Memory B cell (primary cell): ENCODE measurements at regions not wholly inside any gene's neighbourhood (a gene's known extent, or its start where the extent isn't known, plus 50 kb on each side); places are given as distances from the start of the nearest gene placed in this dataset.

ENCODE experiments used
- ATAC-seq: fragments of 150-1000 bp; cut with Tn5 transposase; 2 replicates; pipeline ENCODE4 v1.10.0; 2021; ENCODE audit warnings: low read depth, mild to moderate bottlenecking, moderate library complexity
- DNase-seq, 2 donors: peaks; one replicate each; pipeline ENCODE4 v3.0.0; 2022; ENCODE audit warnings: low spot score in 2 of 2
- H3K27ac Mint-ChIP-seq: one replicate; pipeline ENCODE4 v1.8.0; 2022; ENCODE audit warnings: mild to moderate bottlenecking, moderate library complexity, mixed read lengths
- H3K27me3 Mint-ChIP-seq: one replicate; pipeline ENCODE4 v1.8.0; 2022; ENCODE audit warnings: mixed read lengths
- H3K36me3 Mint-ChIP-seq: one replicate; pipeline ENCODE4 v1.8.0; 2022; ENCODE audit warnings: mild to moderate bottlenecking, mixed read lengths
- H3K4me1 Mint-ChIP-seq: one replicate; pipeline ENCODE4 v1.8.0; 2022; ENCODE audit warnings: mixed read lengths
- H3K4me3 Mint-ChIP-seq: one replicate; pipeline ENCODE4 v1.8.0; 2022; ENCODE audit warnings: mild to moderate bottlenecking, moderate library complexity, mixed read lengths
- H3K9me3 Mint-ChIP-seq: one replicate; pipeline ENCODE4 v1.8.0; 2022; ENCODE audit warnings: mixed read lengths

- Mint-ChIP-seq H3K4me3 (no peak overlapping the region), H3K4me1 (no peaks in the 10 kb centered on the region), H3K27ac (no peak overlapping the region), H3K9me3 (peaks cover 1% of the 10 kb centered on the region), H3K36me3 (no peaks in the 10 kb centered on the region), H3K27me3 (no peaks in the 10 kb centered on the region)
- no peak for DNase-seq
- no peak for ATAC-seq
Observed at GRCh38 chr9:79220251-79220650, 351.5 kb upstream of the TLE4 start.

- ATAC-seq (no peak), DNase-seq (no peak)
- Mint-ChIP-seq H3K9me3 (peaks cover 1% of the 10 kb centered on the region), H3K4me3 (no peak overlapping the region), H3K36me3 (no peaks in the 10 kb centered on the region), H3K27me3 (no peaks in the 10 kb centered on the region), H3K27ac (no peak overlapping the region), H3K4me1 (no peaks in the 10 kb centered on the region)
Observed at GRCh38 chr9:79220666-79221065, 351.1 kb upstream of the TLE4 start.

- Mint-ChIP-seq H3K27me3 (no peaks in the 10 kb centered on the region), H3K4me1 (no peaks in the 10 kb centered on the region), H3K9me3 (peaks cover 1% of the 10 kb centered on the region), H3K36me3 (no peaks in the 10 kb centered on the region), H3K4me3 (no peak overlapping the region), H3K27ac (no peak overlapping the region)
- DNase-seq, result no peak
- no peak for ATAC-seq
Observed at GRCh38 chr9:79221084-79221483, 350.7 kb upstream of the TLE4 start.

- H3K4me1 Mint-ChIP-seq, result no peaks in the 10 kb centered on the region
- no peak for ATAC-seq
- peaks cover 1% of the 10 kb centered on the region for H3K9me3 Mint-ChIP-seq
- H3K27ac Mint-ChIP-seq, result no peak overlapping the region
- DNase-seq, result no peak
- H3K4me3 Mint-ChIP-seq, result no peak overlapping the region
- H3K36me3 Mint-ChIP-seq, result no peaks in the 10 kb centered on the region
- H3K27me3 Mint-ChIP-seq, result peaks cover 1% of the 10 kb centered on the region
Observed at GRCh38 chr9:79222483-79222882, 349.3 kb upstream of the TLE4 start.

GRCh38 chr9:79224672-79225433 lies 346.9 kb upstream of the TLE4 start:
- no peaks in the 10 kb centered on the region for H3K36me3 Mint-ChIP-seq
- no peak overlapping the region for H3K27ac Mint-ChIP-seq
- peaks cover 1% of the 10 kb centered on the region for H3K9me3 Mint-ChIP-seq
- peaks cover 1% of the 10 kb centered on the region for H3K27me3 Mint-ChIP-seq
- no peaks in the 10 kb centered on the region for H3K4me1 Mint-ChIP-seq
- no peak for DNase-seq
- no peak overlapping the region for H3K4me3 Mint-ChIP-seq
- no peak for ATAC-seq

GRCh38 chr9:79233542-79233941 lies 338.2 kb upstream of the TLE4 start:
- ATAC-seq (no peak), DNase-seq (no peak)
- H3K27ac Mint-ChIP-seq, result no peak overlapping the region
- H3K9me3 Mint-ChIP-seq, result peaks cover 8% of the 10 kb centered on the region
- no peaks in the 10 kb centered on the region for H3K36me3 Mint-ChIP-seq
- no peaks in the 10 kb centered on the region for H3K27me3 Mint-ChIP-seq
- no peak overlapping the region for H3K4me3 Mint-ChIP-seq
- H3K4me1 Mint-ChIP-seq, result no peaks in the 10 kb centered on the region

GRCh38 chr9:79236466-79236865 lies 335.3 kb upstream of the TLE4 start:
- Mint-ChIP-seq H3K36me3 (no peaks in the 10 kb centered on the region), H3K4me1 (no peaks in the 10 kb centered on the region), H3K9me3 (peaks cover 2% of the 10 kb centered on the region), H3K4me3 (no peak overlapping the region), H3K27ac (no peak overlapping the region), H3K27me3 (no peaks in the 10 kb centered on the region)
- no peak for DNase-seq
- no peak for ATAC-seq

- Mint-ChIP-seq H3K9me3 (peaks cover 2% of the 10 kb centered on the region), H3K4me1 (no peaks in the 10 kb centered on the region), H3K27ac (no peak overlapping the region), H3K27me3 (no peaks in the 10 kb centered on the region), H3K4me3 (no peak overlapping the region), H3K36me3 (no peaks in the 10 kb centered on the region)
- no peak for DNase-seq
- no peak for ATAC-seq
Observed at GRCh38 chr9:79237861-79238260, 333.9 kb upstream of the TLE4 start.

- Mint-ChIP-seq H3K36me3 (no peaks in the 10 kb centered on the region), H3K4me3 (no peak overlapping the region), H3K9me3 (no peaks in the 10 kb centered on the region), H3K4me1 (no peaks in the 10 kb centered on the region), H3K27ac (no peak overlapping the region), H3K27me3 (no peaks in the 10 kb centered on the region)
- ATAC-seq, result no peak
- DNase-seq, result no peak
Observed at GRCh38 chr9:79240774-79241173, 331.0 kb upstream of the TLE4 start.

- no peaks in the 10 kb centered on the region for H3K27me3 Mint-ChIP-seq
- H3K4me3 Mint-ChIP-seq, result no peak overlapping the region
- H3K36me3 Mint-ChIP-seq, result no peaks in the 10 kb centered on the region
- no peak for DNase-seq
- no peaks in the 10 kb centered on the region for H3K4me1 Mint-ChIP-seq
- H3K27ac Mint-ChIP-seq, result no peak overlapping the region
- no peak for ATAC-seq
- H3K9me3 Mint-ChIP-seq, result no peaks in the 10 kb centered on the region
Observed at GRCh38 chr9:79242489-79242888, 329.3 kb upstream of the TLE4 start.

- Mint-ChIP-seq H3K27ac (no peak overlapping the region), H3K27me3 (no peaks in the 10 kb centered on the region)
Observed at GRCh38 chr9:79246170-79246569, 325.6 kb upstream of the TLE4 start.

GRCh38 chr9:79247021-79247420 lies 324.7 kb upstream of the TLE4 start:
- H3K27me3 Mint-ChIP-seq, result no peaks in the 10 kb centered on the region
- no peaks in the 10 kb centered on the region for H3K9me3 Mint-ChIP-seq
- no peak for ATAC-seq

More at GRCh38 chr9:79246170-79246569, 325.6 kb upstream of the TLE4 start:
- Mint-ChIP-seq H3K4me1 (no peaks in the 10 kb centered on the region), H3K4me3 (no peak overlapping the region), H3K36me3 (no peaks in the 10 kb centered on the region), H3K9me3 (no peaks in the 10 kb centered on the region)
- ATAC-seq (no peak), DNase-seq (no peak)

GRCh38 chr9:79250806-79251205 lies 321.0 kb upstream of the TLE4 start:
- no peak overlapping the region for H3K4me3 Mint-ChIP-seq
- H3K27ac Mint-ChIP-seq, result no peak overlapping the region

More at GRCh38 chr9:79247021-79247420, 324.7 kb upstream of the TLE4 start:
- Mint-ChIP-seq H3K4me3 (no peak overlapping the region), H3K4me1 (no peaks in the 10 kb centered on the region), H3K36me3 (no peaks in the 10 kb centered on the region), H3K27ac (no peak overlapping the region)
- DNase-seq, result no peak

GRCh38 chr9:79254900-79255650 lies 316.7 kb upstream of the TLE4 start:
- Mint-ChIP-seq H3K27me3 (peaks cover 6% of the 10 kb centered on the region), H3K4me1 (peaks cover 2% of the 10 kb centered on the region), H3K27ac (no peak overlapping the region), H3K4me3 (no peak overlapping the region), H3K36me3 (no peaks in the 10 kb centered on the region), H3K9me3 (no peaks in the 10 kb centered on the region)
- DNase-seq, result no peak
- no peak for ATAC-seq

More at GRCh38 chr9:79250806-79251205, 321.0 kb upstream of the TLE4 start:
- H3K4me1 Mint-ChIP-seq, result no peaks in the 10 kb centered on the region
- ATAC-seq (no peak), DNase-seq (no peak)
- H3K27me3 Mint-ChIP-seq, result no peaks in the 10 kb centered on the region
- no peaks in the 10 kb centered on the region for H3K9me3 Mint-ChIP-seq
- no peaks in the 10 kb centered on the region for H3K36me3 Mint-ChIP-seq
